HepG2 (cell line): ENCODE measurements at regions not wholly inside any gene's neighbourhood (a gene's known extent, or its start where the extent isn't known, plus 50 kb on each side); places are given as distances from the start of the nearest gene placed in this dataset.

ENCODE experiments used
- ATAC-seq: fragments of 200-7000 bp; cut with Tn5 transposase; 3 replicates; pipeline ENCODE4 v1.9.1; 2020; ENCODE audit warnings: mild to moderate bottlenecking, moderate library complexity
- BruUV-seq: library from RNA; stranded (reverse); fragments of 400-500 nt; replicated peaks from 2 replicates; lab custom pipeline; 2021; lab: Mats Ljungman, UMichigan
- CTCF ChIA-PET: fragments of 300-600 bp; formaldehyde crosslinking; extraction: SDS; loops from one replicate; lab custom pipeline; 2021; ENCODE audit warnings: low total read pairs, inconsistent platforms, low intra/inter-chr PET ratio; lab: Yijun Ruan, JAX
- POLR2A ChIA-PET: fragments of 350-600 bp; sonication (Branson Sonifier 250); formaldehyde crosslinking; loops from one replicate; lab custom pipeline; 2020; ENCODE audit warnings: antibody characterized with exemption, inconsistent platforms; lab: Yijun Ruan, JAX
- DNase-seq: peaks from one replicate; pipeline ENCODE4 v3.0.0-alpha.2; 2015; ENCODE audit warnings: low spot score
- FAIRE-seq: peaks from 3 replicates; lab custom pipeline; 2011; peaks lifted over from hg19 to GRCh38; lab: Jason Lieb, UNC
- H2AFZ ChIP-seq: one replicate; pipeline ENCODE4 v1.6.1; 2011; ENCODE audit warnings: low read length, inconsistent platforms
- H3K27ac ChIP-seq: fragments of 300-600 bp; 3 replicates; pipeline ENCODE4 v1.8.0; 2011; ENCODE audit warnings: mixed run types, mild to moderate bottlenecking, mixed read lengths, low read length, inconsistent platforms; ENCODE audit not compliant: insufficient read depth; ENCODE audit errors: extremely low read length
- H3K27me3 ChIP-seq, 2 experiments: fragments of 200-600 bp in 1 of 2; 2 replicates in 1 of 2; 3 replicates in 1 of 2; pipeline versions ENCODE4 v1.6.0 to v1.8.0; 2011; ENCODE audit warnings: low read length in 2 of 2, mild to moderate bottlenecking in 2 of 2, moderate library complexity in 2 of 2, inconsistent platforms in 1 of 2; ENCODE audit not compliant: insufficient read depth in 2 of 2, control insufficient read depth in 1 of 2
- H3K36me3 ChIP-seq, 2 experiments: fragments of 200-600 bp in 1 of 2; replicated peaks in 1 of 2; 2 replicates in 1 of 2; 3 replicates in 1 of 2; pipeline versions ENCODE4 v1.5.1 to v1.8.0; 2011; ENCODE audit warnings: low read length in 2 of 2, inconsistent platforms in 1 of 2; ENCODE audit not compliant: insufficient read depth in 2 of 2, control insufficient read depth in 1 of 2
- H3K4me1 ChIP-seq: 2 replicates; pipeline ENCODE4 v1.5.1; 2012; ENCODE audit warnings: low read length, inconsistent platforms; ENCODE audit not compliant: insufficient read depth
- H3K4me2 ChIP-seq: 2 replicates; pipeline ENCODE4 v1.6.0; 2011; ENCODE audit warnings: low read depth, low read length, inconsistent platforms
- H3K4me3 ChIP-seq, 3 experiments: fragments of 200-600 bp in 1 of 3; sonication (generic), shearing (Covaris generic) in 1 of 3; replicated peaks in 1 of 3; 2 replicates each; pipeline ENCODE4 v1.5.1; 2011 to 2016; ENCODE audit warnings: low read length in 3 of 3, inconsistent platforms in 2 of 3, low read depth in 2 of 3, mild to moderate bottlenecking in 2 of 3, control low read depth in 1 of 3, mixed read lengths in 1 of 3; ENCODE audit not compliant: insufficient read depth in 1 of 3
- H3K79me2 ChIP-seq: one replicate; pipeline ENCODE4 v1.6.1; 2011; ENCODE audit warnings: low read length, inconsistent platforms; ENCODE audit not compliant: insufficient read depth
- H3K9ac ChIP-seq: 2 replicates; pipeline ENCODE4 v1.6.0; 2011; ENCODE audit warnings: mild to moderate bottlenecking, low read depth, low read length, inconsistent platforms; ENCODE audit not compliant: insufficient read depth
- H3K9me3 ChIP-seq: 2 replicates; pipeline ENCODE4 v1.5.1; 2012; ENCODE audit warnings: mild to moderate bottlenecking, low read length
- H4K20me1 ChIP-seq: 2 replicates; pipeline ENCODE4 v1.6.0; 2011; ENCODE audit warnings: inconsistent platforms, mild to moderate bottlenecking, low read length, moderate library complexity; ENCODE audit not compliant: insufficient read depth
- DR1 ChIP-seq: sonication (generic); formaldehyde crosslinking; IDR thresholded peaks from 2 replicates; pipeline ENCODE4 v1.8.0; 2021; ENCODE audit warnings: mild to moderate bottlenecking, missing genetic modification reagents, inconsistent platforms
- ELF3 ChIP-seq: IDR thresholded peaks from 2 replicates; pipeline ENCODE4 v1.6.1; 2016; ENCODE audit warnings: missing genetic modification reagents, missing compliant biosample characterization
- ESRRA ChIP-seq: sonication (generic); formaldehyde crosslinking; IDR thresholded peaks from 2 replicates; pipeline ENCODE4 v1.5.1; 2020; ENCODE audit warnings: mild to moderate bottlenecking, low read depth, missing genetic modification reagents
- GMEB1 ChIP-seq: sonication (generic); formaldehyde crosslinking; IDR thresholded peaks from 2 replicates; pipeline ENCODE4 v1.5.1; 2020; ENCODE audit warnings: missing genetic modification reagents, mild to moderate bottlenecking, borderline replicate concordance
- MAFF ChIP-seq: IDR thresholded peaks from 2 replicates; pipeline ENCODE4 v1.6.1; 2011; ENCODE audit warnings: low read depth, low read length, improper control_type of control experiment
- RXRB ChIP-seq: IDR thresholded peaks from 2 replicates; pipeline ENCODE4 v1.6.1; 2016; ENCODE audit warnings: borderline replicate concordance, missing genetic modification reagents, missing compliant biosample characterization
- SMAD9 ChIP-seq: sonication (generic); formaldehyde crosslinking; IDR thresholded peaks from 2 replicates; pipeline ENCODE4 v1.5.1; 2020; ENCODE audit warnings: mild to moderate bottlenecking, missing genetic modification reagents
- SMYD3 ChIP-seq: sonication (generic); formaldehyde crosslinking; IDR thresholded peaks from 2 replicates; pipeline ENCODE4 v1.8.1; 2023; ENCODE audit warnings: mild to moderate bottlenecking, missing genetic modification reagents
- SP4 ChIP-seq: sonication (generic); formaldehyde crosslinking; IDR thresholded peaks from 2 replicates; pipeline ENCODE4 v1.8.1; 2023; ENCODE audit warnings: mild to moderate bottlenecking, missing genetic modification reagents
- TBX3 ChIP-seq: fragments of 450-650 bp; IDR thresholded peaks from 2 replicates; pipeline ENCODE4 v1.6.1; 2017; ENCODE audit warnings: antibody characterized with exemption, mild to moderate bottlenecking, inconsistent platforms, borderline replicate concordance
- TCF7 ChIP-seq: sonication (generic); IDR thresholded peaks from 2 replicates; pipeline ENCODE4 v1.6.1; 2016; ENCODE audit warnings: antibody characterized with exemption, low read depth
- ZBTB3 ChIP-seq: sonication (generic); formaldehyde crosslinking; IDR thresholded peaks from 2 replicates; pipeline ENCODE4 v1.4.0; 2020; ENCODE audit warnings: low read depth, mild to moderate bottlenecking, moderate library complexity, missing genetic modification reagents, borderline replicate concordance
- ZFX ChIP-seq: sonication (generic); formaldehyde crosslinking; IDR thresholded peaks from 2 replicates; pipeline ENCODE4 v1.4.0; 2020; ENCODE audit warnings: mild to moderate bottlenecking, low read depth, missing genetic modification reagents, moderate library complexity
- ZIK1 ChIP-seq: sonication (generic); formaldehyde crosslinking; IDR thresholded peaks from 2 replicates; pipeline ENCODE4 v1.5.0; 2020; ENCODE audit warnings: mild to moderate bottlenecking, low read depth, missing genetic modification reagents, borderline replicate concordance
- ZNF205 ChIP-seq: IDR thresholded peaks from 2 replicates; pipeline ENCODE4 v1.6.1; 2018; ENCODE audit warnings: missing biosample characterization, missing genetic modification reagents
- ZSCAN12 ChIP-seq: sonication (generic); formaldehyde crosslinking; IDR thresholded peaks from 2 replicates; pipeline ENCODE4 v1.9.0; 2021; ENCODE audit warnings: mild to moderate bottlenecking, missing genetic modification reagents
- WGBS: methylation state at CpG from one replicate; pipeline ENCODE4 v1.1.6; 2017; ENCODE audit warnings: low lambda C conversion rate; 5-methylcytosine and 5-hydroxymethylcytosine counted together
- in situ Hi-C: cut with HindIII; loops from 2 replicates; pipeline ENCODE4 v1.10.0; 2017; ENCODE audit warnings: low pct_unique_long_range_greater_than_20kb; ENCODE audit not compliant: extremely low pct_ligation_motif_present
- intact Hi-C: fragments of 100-400 bp; cut with micrococcal nuclease; formaldehyde crosslinking; loops from one replicate; pipeline ENCODE4 v1.10.0; 2022; ENCODE audit not compliant: unreplicated experiment

- POLR2A ChIA-PET: no interaction called here
- H4K20me1 ChIP-seq: no peaks in the 10 kb centered on the region
- FAIRE-seq: no peak
- no peaks in the 10 kb centered on the region for H3K4me1 ChIP-seq
- in situ Hi-C loops: loop anchor here (25.0 kb wide), 1 partner anchor 622 kb away; no protein-coding TSS in a partner anchor
- no peak overlapping the region for H3K9ac ChIP-seq
- ATAC-seq: no peak
- no peak overlapping the region for H3K4me3 ChIP-seq
- no peaks in the 10 kb centered on the region for H3K36me3 ChIP-seq
- TF ChIP-seq TBX3 (no peak), ZIK1 (CRISPR knock-in tag) (no peak), SP4 (CRISPR knock-in tag) (no peak), ELF3 (no peak), ZBTB3 (no peak), GMEB1 (CRISPR knock-in tag) (no peak), RXRB (CRISPR knock-in tag) (no peak), ZSCAN12 (no peak), TCF7 (no peak), MAFF (no peak), ZFX (no peak), ESRRA (CRISPR knock-in tag) (no peak), SMYD3 (no peak), SMAD9 (CRISPR knock-in tag) (no peak), ZNF205 (no peak), DR1 (CRISPR knock-in tag) (no peak)
- CTCF ChIA-PET: no interaction called here
- no peak overlapping the region for H2AFZ ChIP-seq
- WGBS: 16% methylated on average over 7 of the region's 7 CpGs
- H3K27me3 ChIP-seq: no peaks in the 10 kb centered on the region
- DNase-seq: no peak
- no TSS peak for BruUV-seq
- H3K4me2 ChIP-seq: no peak overlapping the region
- intact Hi-C loops: no loop called here
- no peak overlapping the region for H3K27ac ChIP-seq
- H3K9me3 ChIP-seq: no peaks in the 10 kb centered on the region
- no peaks in the 10 kb centered on the region for H3K79me2 ChIP-seq
These were observed 402.1 kb downstream of the DIRAS2 start for GRCh38 chr9:90240541-90240940.
